ENCODE measurements at regions not wholly inside any gene's neighbourhood (a gene's known extent, or its start where the extent isn't known, plus 50 kb on each side); places are given as distances from the start of the nearest gene placed in this dataset.
"Not testable (repeated sequence)": the region's sequence is repeated elsewhere in the genome, so short reads cannot be mapped to it uniquely, and the experiment has no call there.

DNA sequence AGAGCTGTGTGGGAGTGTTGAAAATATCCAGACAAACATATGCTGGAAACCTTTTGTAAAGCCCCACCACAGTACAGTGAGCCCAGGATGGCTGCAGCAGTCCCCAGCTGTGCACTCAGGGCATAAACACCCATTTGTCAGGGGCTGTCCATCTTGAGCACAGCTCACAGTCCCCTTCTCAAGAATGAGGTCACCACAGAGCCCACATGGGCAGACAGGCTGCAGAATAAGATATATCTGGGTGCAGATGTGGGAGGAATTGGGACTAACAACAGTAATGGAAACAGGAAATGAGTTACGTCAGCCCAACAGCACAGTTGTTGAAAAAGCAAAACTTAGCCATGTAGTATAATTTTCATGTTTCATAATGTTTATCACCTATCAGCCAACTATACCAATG lies 219.6 kb downstream of the ETAA1 start:
- no peak for DNase-seq (ENCODE audit: low read depth)

GRCh38 chr2:67619204-67619603 lies 222.1 kb downstream of the ETAA1 start:
- TF ChIP-seq, protein P1, sequence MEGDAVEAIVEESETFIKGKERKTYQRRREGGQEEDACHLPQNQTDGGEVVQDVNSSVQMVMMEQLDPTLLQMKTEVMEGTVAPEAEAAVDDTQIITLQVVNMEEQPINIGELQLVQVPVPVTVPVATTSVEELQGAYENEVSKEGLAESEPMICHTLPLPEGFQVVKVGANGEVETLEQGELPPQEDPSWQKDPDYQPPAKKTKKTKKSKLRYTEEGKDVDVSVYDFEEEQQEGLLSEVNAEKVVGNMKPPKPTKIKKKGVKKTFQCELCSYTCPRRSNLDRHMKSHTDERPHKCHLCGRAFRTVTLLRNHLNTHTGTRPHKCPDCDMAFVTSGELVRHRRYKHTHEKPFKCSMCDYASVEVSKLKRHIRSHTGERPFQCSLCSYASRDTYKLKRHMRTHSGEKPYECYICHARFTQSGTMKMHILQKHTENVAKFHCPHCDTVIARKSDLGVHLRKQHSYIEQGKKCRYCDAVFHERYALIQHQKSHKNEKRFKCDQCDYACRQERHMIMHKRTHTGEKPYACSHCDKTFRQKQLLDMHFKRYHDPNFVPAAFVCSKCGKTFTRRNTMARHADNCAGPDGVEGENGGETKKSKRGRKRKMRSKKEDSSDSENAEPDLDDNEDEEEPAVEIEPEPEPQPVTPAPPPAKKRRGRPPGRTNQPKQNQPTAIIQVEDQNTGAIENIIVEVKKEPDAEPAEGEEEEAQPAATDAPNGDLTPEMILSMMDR (IDR thresholded peaks at IDR 0.05; ENCODE audit: low read depth, low read length, missing control alignments), result no peak
- in situ Hi-C loops (cut with HindIII; ENCODE audit: low sequenced_read_pairs), result no loop called here
- DNase-seq (ENCODE audit: low read depth), result no peak
- no peak overlapping the region for H3K4me3 ChIP-seq (ENCODE audit: low read depth, low read length)

More for the DNA sequence above, 219.6 kb downstream of the ETAA1 start:
- TF ChIP-seq, protein P1 (IDR thresholded peaks at IDR 0.05; ENCODE audit: low read depth, low read length, missing control alignments), result no peak
- H3K4me3 ChIP-seq (ENCODE audit: low read depth, low read length), result no peak overlapping the region
- in situ Hi-C loops (cut with HindIII; ENCODE audit: low sequenced_read_pairs), result no loop called here

DNA sequence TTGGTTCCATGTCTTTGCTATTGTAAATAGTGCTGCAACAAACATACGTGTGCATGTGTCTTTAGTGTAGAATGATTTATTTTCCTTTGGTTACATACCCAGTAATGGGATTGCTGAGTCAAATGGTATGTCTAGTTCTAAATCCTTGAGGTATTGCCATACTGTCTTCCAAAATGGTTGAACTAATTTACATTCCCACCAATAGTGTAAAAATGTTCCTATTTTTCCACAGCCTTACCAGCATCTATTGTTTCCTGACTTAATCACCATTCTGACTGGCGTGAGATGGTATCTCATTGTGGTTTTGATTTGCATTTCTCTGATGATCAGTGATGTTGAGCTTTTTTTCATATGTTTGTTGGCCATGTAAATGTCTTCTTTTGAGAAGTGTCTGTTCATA lies 226.6 kb downstream of the ETAA1 start:
- H3K4me3 ChIP-seq (ENCODE audit: low read depth, low read length); in situ Hi-C loops (cut with HindIII; ENCODE audit: low sequenced_read_pairs); DNase-seq (ENCODE audit: low read depth): not testable (repeated sequence)

GRCh38 chr2:67625178-67625577 lies 228.0 kb downstream of the ETAA1 start:
- H3K4me3 ChIP-seq (ENCODE audit: low read depth, low read length), result no peak overlapping the region
- in situ Hi-C loops (cut with HindIII; ENCODE audit: low sequenced_read_pairs), result no loop called here
- TF ChIP-seq, protein P1 (IDR thresholded peaks at IDR 0.05; ENCODE audit: low read depth, low read length, missing control alignments), result no peak
- DNase-seq (ENCODE audit: low read depth), result no peak

- DNase-seq (ENCODE audit: low read depth), result peak; percentile 66
- in situ Hi-C loops (cut with HindIII; ENCODE audit: low sequenced_read_pairs), result no loop called here
Observed at GRCh38 chr2:67625690-67626475, 228.8 kb downstream of the ETAA1 start.

GRCh38 chr2:67626656-67627055 lies 229.5 kb downstream of the ETAA1 start:
- in situ Hi-C loops (cut with HindIII; ENCODE audit: low sequenced_read_pairs), result no loop called here
- TF ChIP-seq, protein P1 (IDR thresholded peaks at IDR 0.05; ENCODE audit: low read depth, low read length, missing control alignments), result no peak
- DNase-seq (ENCODE audit: low read depth), result peak; percentile 89
- no peak overlapping the region for H3K4me3 ChIP-seq (ENCODE audit: low read depth, low read length)

More at GRCh38 chr2:67625690-67626475, 228.8 kb downstream of the ETAA1 start:
- no peak overlapping the region for H3K4me3 ChIP-seq (ENCODE audit: low read depth, low read length)
- TF ChIP-seq, protein P1 (IDR thresholded peaks at IDR 0.05; ENCODE audit: low read depth, low read length, missing control alignments), result no peak

DNA sequence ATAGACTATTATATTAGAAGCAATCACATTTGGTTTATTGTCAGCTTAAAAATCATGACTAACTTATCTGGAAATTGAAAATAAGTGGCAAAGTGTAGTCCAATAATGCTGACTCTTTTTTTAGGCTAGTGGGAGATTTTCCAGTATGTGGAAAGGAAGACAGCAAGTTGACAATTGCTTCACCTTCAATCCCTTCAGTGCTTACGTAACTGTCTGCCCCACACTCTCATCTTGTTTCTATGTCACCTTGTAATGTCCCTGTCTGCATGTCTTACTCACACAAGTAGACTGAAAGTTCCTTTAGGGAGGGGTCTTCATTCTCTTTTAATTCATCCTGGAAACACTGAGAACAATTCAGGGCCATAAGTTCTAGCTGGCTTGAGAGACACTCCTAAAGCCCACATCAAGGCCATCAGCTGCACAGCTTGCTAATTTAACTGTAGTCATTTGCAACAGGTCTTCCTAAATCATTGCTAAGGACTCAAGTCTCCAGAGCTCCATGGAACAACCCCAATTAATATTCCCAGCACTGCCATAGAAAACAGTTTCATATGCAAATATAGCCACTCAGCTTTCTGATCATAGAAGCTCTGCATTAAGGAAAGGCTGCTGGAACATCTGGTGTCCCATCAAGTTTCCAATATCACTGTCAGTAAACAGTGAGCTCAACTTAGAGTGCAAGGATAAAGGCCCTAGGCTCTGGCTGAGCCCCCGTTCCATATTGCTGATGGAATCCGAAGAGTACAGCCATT lies 230.5 kb downstream of the ETAA1 start:
- no peak for DNase-seq (ENCODE audit: low read depth)
- in situ Hi-C loops (cut with HindIII; ENCODE audit: low sequenced_read_pairs), result no loop called here
- no peak overlapping the region for H3K4me3 ChIP-seq (ENCODE audit: low read depth, low read length)
- TF ChIP-seq, protein P1 (IDR thresholded peaks at IDR 0.05; ENCODE audit: low read depth, low read length, missing control alignments), result no peak
